WI38 (cell line): ENCODE measurements at regions not wholly inside any gene's neighbourhood (a gene's known extent, or its start where the extent isn't known, plus 50 kb on each side); places are given as distances from the start of the nearest gene placed in this dataset.

ENCODE experiments used
- H3K4me3 ChIP-seq: 2 replicates; pipeline ENCODE4 v1.5.1; 2011; ENCODE audit warnings: low read depth, mild to moderate bottlenecking, control low read depth, low read length
- CTCF ChIP-seq: IDR thresholded peaks from 2 replicates; pipeline ENCODE4 v1.5.1; 2012; ENCODE audit warnings: low read depth, mild to moderate bottlenecking, control low read depth, low read length

GRCh38 chr11:15901790-15902189 is 454.6 kb downstream of the SOX6 start:
- H3K4me3 ChIP-seq: no peak overlapping the region
- TF ChIP-seq CTCF: no peak

DNA sequence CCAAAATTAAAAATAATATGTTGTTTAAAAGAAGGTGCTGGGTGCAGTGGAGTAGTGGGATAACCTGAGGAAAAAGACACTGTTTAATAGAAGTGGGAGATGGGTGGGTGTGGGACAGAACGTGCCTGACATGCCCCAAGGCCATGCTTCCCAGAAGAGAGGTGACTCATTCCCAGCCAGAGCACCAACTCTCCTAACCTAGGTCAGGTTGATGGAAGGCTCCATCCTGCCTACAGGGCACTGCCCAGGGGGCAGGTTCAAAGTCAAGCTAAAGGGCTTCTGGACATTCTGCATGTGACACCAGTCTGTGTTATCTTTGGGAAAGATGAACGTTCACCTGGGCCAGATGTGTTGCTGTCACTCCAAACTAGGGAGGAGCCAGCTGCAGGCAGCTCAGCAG is 453.1 kb downstream of the SOX6 start:
- TF ChIP-seq CTCF: no peak
- no peak overlapping the region for H3K4me3 ChIP-seq

DNA sequence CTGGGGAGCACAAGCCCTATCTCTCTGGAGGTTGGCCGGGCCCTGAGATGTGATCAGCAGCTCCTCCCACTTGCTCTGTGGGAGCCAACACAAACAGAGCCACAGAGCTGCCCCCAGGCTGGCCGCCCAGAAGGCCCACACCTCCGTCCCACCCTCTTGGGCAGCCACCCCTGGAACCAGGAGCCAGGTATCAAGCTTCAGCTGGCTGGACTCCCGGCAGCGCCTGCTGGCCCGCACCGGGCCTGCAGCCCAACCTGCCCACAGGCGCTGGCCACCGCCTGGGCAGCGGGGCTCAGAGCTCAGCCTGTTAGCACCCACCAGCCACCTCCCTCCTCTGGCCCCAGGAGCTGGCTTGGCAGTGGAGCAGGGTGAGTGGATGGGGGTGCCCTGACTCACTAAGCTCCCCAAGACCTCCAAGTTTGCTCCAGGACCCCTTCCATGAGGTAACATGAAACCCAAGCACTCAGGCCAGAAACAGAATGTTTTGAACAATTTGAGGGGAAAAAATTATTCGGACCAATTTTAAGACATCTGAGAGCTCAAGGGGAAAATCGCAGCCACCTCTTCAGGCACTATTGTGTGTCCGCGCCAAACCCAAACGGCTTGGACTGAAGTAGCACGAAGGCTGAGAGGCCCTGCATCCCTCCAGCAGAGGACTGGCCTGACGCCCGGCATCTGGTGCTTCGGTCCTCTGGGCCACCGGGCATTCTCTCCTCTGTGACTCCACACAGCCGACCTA is 450.8 kb downstream of the SOX6 start:
- no peak for TF ChIP-seq CTCF
- no peak overlapping the region for H3K4me3 ChIP-seq

- TF ChIP-seq CTCF: no peak
- H3K4me3 ChIP-seq: no peak overlapping the region
These were observed 449.8 kb downstream of the SOX6 start for GRCh38 chr11:15906481-15907035.

GRCh38 chr11:15907806-15908205 is 448.5 kb downstream of the SOX6 start:
- H3K4me3 ChIP-seq: no peak overlapping the region
- TF ChIP-seq CTCF: no peak

- no peak overlapping the region for H3K4me3 ChIP-seq
- no peak for TF ChIP-seq CTCF
These were observed 446.3 kb downstream of the SOX6 start for GRCh38 chr11:15909937-15910598.

- no peak for TF ChIP-seq CTCF
These were observed 445.6 kb downstream of the SOX6 start for GRCh38 chr11:15910761-15911160.

More at GRCh38 chr11:15910761-15911160, 445.6 kb downstream of the SOX6 start:
- no peak overlapping the region for H3K4me3 ChIP-seq
